ENCODE measurements at regions not wholly inside any gene's neighbourhood (a gene's known extent, or its start where the extent isn't known, plus 50 kb on each side); places are given as distances from the start of the nearest gene placed in this dataset.

DNA sequence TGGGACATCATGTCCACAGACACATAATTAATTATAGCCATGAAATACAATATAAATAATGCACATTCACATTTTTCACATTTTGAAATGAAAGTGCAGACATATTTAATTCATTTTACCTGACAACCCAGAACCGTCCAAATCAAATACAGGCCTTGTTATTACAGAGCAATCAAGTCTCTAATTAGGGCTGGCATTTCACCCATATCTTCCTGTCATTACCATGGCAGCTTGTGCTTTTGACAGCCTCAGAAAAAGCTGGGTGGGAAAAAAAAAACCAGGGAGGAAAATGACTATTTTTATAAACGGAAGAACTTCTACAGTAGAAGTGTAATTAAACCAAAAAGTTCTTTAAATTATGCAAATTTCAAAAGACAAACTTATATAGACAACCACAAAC is 436.4 kb downstream of the FBXO15 start:
- Histone ChIP-seq H3K4me1 (ENCODE audit: control insufficient read depth, insufficient read depth, low read length) (no peaks in the 10 kb centered on the region), H3K4me3 (ENCODE audit: low read length) (no peak overlapping the region), H3K36me3 (ENCODE audit: control insufficient read depth, insufficient read depth, low read length) (no peaks in the 10 kb centered on the region), H3K9me3 (ENCODE audit: control insufficient read depth, low read length) (no peaks in the 10 kb centered on the region), H3K27me3 (ENCODE audit: control insufficient read depth, insufficient read depth, low read length, poor library complexity, severe bottlenecking) (no peaks in the 10 kb centered on the region), H3K9ac (ENCODE audit: extremely low read depth, low read length, poor library complexity, severe bottlenecking) (no peak overlapping the region), H3K27ac (ENCODE audit: low read depth, low read length) (no peak overlapping the region)
- H3K4me1 Mint-ChIP-seq: no peaks in the 10 kb centered on the region
- TF ChIP-seq, protein P1, sequence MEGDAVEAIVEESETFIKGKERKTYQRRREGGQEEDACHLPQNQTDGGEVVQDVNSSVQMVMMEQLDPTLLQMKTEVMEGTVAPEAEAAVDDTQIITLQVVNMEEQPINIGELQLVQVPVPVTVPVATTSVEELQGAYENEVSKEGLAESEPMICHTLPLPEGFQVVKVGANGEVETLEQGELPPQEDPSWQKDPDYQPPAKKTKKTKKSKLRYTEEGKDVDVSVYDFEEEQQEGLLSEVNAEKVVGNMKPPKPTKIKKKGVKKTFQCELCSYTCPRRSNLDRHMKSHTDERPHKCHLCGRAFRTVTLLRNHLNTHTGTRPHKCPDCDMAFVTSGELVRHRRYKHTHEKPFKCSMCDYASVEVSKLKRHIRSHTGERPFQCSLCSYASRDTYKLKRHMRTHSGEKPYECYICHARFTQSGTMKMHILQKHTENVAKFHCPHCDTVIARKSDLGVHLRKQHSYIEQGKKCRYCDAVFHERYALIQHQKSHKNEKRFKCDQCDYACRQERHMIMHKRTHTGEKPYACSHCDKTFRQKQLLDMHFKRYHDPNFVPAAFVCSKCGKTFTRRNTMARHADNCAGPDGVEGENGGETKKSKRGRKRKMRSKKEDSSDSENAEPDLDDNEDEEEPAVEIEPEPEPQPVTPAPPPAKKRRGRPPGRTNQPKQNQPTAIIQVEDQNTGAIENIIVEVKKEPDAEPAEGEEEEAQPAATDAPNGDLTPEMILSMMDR (conservative IDR thresholded peaks at IDR 0.05): no peak
- H3K4me3 Mint-ChIP-seq: no peak overlapping the region
- 88% methylated on average over 1 of the region's 2 CpGs; no CpG with 5 or more reads in 1 of the 2 experiments for WGBS, 2 experiments (ENCODE audit: insufficient coverage in 1 of 2, insufficient read length in 1 of 2)
- H3K36me3 Mint-ChIP-seq (ENCODE audit: low read depth): no peaks in the 10 kb centered on the region
- DNase-seq: no peak
- peaks cover 2% of the 10 kb centered on the region for H3K9me3 Mint-ChIP-seq
- H3K27me3 Mint-ChIP-seq (ENCODE audit: insufficient read depth): no peaks in the 10 kb centered on the region
- H3K27ac Mint-ChIP-seq: no peak overlapping the region

DNA sequence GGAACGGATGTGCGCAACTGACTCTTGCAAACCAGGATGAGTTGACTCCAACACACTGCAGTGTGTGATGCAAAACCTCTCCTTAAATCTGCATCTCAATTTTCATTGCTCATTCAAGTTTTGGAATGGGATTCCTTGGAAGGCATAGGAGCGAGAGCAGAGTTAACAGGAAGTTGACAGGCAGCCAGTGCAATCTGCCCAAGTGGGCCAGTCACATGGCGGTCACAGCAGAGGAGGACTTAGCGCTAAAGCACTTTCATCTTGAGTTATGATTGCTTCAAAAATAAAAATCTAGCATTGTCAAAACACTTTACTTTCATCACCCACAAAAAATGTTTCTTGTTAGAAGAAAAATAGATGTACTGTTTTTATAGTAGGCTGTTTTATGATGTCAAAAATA is 439.0 kb downstream of the FBXO15 start:
- DNase-seq: no peak
- no peaks in the 10 kb centered on the region for H3K4me1 ChIP-seq (ENCODE audit: control insufficient read depth, insufficient read depth, low read length)
- H3K36me3 ChIP-seq (ENCODE audit: control insufficient read depth, insufficient read depth, low read length): no peaks in the 10 kb centered on the region
- no peak overlapping the region for H3K4me3 ChIP-seq (ENCODE audit: low read length)
- 83 to 97% methylated on average over 1 to 5 of the region's 5 CpGs for WGBS, 2 experiments (ENCODE audit: insufficient coverage in 1 of 2, insufficient read length in 1 of 2)
- Mint-ChIP-seq H3K9me3 (peaks cover 2% of the 10 kb centered on the region), H3K27ac (no peak overlapping the region), H3K36me3 (ENCODE audit: low read depth) (no peaks in the 10 kb centered on the region), H3K27me3 (ENCODE audit: insufficient read depth) (no peaks in the 10 kb centered on the region), H3K4me1 (no peaks in the 10 kb centered on the region), H3K4me3 (no peak overlapping the region)
- TF ChIP-seq, protein P1 (conservative IDR thresholded peaks at IDR 0.05): no peak
- no peaks in the 10 kb centered on the region for H3K9me3 ChIP-seq (ENCODE audit: control insufficient read depth, low read length)
- no peaks in the 10 kb centered on the region for H3K27me3 ChIP-seq (ENCODE audit: control insufficient read depth, insufficient read depth, low read length, poor library complexity, severe bottlenecking)
- H3K9ac ChIP-seq (ENCODE audit: extremely low read depth, low read length, poor library complexity, severe bottlenecking): no peak overlapping the region
- H3K27ac ChIP-seq (ENCODE audit: low read depth, low read length): no peak overlapping the region

DNA sequence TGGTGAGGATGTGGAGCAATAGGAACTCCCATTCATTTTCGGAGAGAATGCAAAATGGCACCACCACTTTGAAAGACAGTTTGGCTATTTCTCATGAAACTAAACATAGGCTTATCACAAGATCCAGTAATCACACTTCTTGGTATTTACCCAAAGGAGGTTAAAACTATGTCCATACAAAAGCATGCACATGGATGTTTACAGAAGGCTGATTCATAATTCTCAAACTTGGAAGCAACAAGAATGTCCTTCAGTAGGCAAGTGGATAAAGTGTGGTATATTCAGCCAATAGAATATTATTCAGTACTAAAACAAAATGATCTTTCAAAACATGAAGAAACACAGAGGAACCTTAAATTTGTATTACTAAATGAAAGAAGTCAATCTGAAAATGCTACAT is 440.6 kb downstream of the FBXO15 start:
- H3K27ac Mint-ChIP-seq: no peak overlapping the region

More for the DNA sequence above, 440.6 kb downstream of the FBXO15 start:
- H3K4me3 Mint-ChIP-seq: no peak overlapping the region
- Histone ChIP-seq H3K9ac (ENCODE audit: extremely low read depth, low read length, poor library complexity, severe bottlenecking) (no peak overlapping the region), H3K4me3 (ENCODE audit: low read length) (no peak overlapping the region), H3K4me1 (ENCODE audit: control insufficient read depth, insufficient read depth, low read length) (no peaks in the 10 kb centered on the region), H3K27me3 (ENCODE audit: control insufficient read depth, insufficient read depth, low read length, poor library complexity, severe bottlenecking) (no peaks in the 10 kb centered on the region), H3K36me3 (ENCODE audit: control insufficient read depth, insufficient read depth, low read length) (no peaks in the 10 kb centered on the region), H3K27ac (ENCODE audit: low read depth, low read length) (no peak overlapping the region), H3K9me3 (ENCODE audit: control insufficient read depth, low read length) (no peaks in the 10 kb centered on the region)
- no peak for DNase-seq
- 83 to 94% methylated on average over 1 of the region's 1 CpG for WGBS, 2 experiments (ENCODE audit: insufficient coverage in 1 of 2, insufficient read length in 1 of 2)
- no peaks in the 10 kb centered on the region for H3K4me1 Mint-ChIP-seq
- no peaks in the 10 kb centered on the region for H3K36me3 Mint-ChIP-seq (ENCODE audit: low read depth)
- H3K9me3 Mint-ChIP-seq: peaks cover 2% of the 10 kb centered on the region
- TF ChIP-seq, protein P1 (conservative IDR thresholded peaks at IDR 0.05): no peak
- H3K27me3 Mint-ChIP-seq (ENCODE audit: insufficient read depth): no peaks in the 10 kb centered on the region
